SJSA1 (cell line): ENCODE measurements at regions not wholly inside any gene's neighbourhood (a gene's known extent, or its start where the extent isn't known, plus 50 kb on each side); places are given as distances from the start of the nearest gene placed in this dataset.

Source experiments
- DNase-seq, 2 experiments: peaks; one replicate each; pipeline ENCODE4 v3.0.0-alpha.2; 2015 to 2020; ENCODE audit warnings: low spot score in 2 of 2, low read depth in 1 of 2
- H3K27ac ChIP-seq: fragments of 250-450 bp; sonication (Bioruptor Pico); 2 replicates; pipeline ENCODE4 v1.5.1; 2020; ENCODE audit warnings: mild to moderate bottlenecking, moderate library complexity
- H3K27me3 ChIP-seq: fragments of 250-450 bp; sonication (Bioruptor Pico); replicated peaks from 2 replicates; pipeline ENCODE4 v1.5.1; 2020; ENCODE audit warnings: mild to moderate bottlenecking, moderate library complexity
- H3K36me3 ChIP-seq: fragments of 250-450 bp; sonication (Bioruptor Pico); 2 replicates; pipeline ENCODE4 v1.5.1; 2020; ENCODE audit warnings: mild to moderate bottlenecking
- H3K4me1 ChIP-seq: fragments of 250-450 bp; sonication (Bioruptor Pico); replicated peaks from 2 replicates; pipeline ENCODE4 v1.6.1; 2021; ENCODE audit warnings: mild to moderate bottlenecking
- H3K4me3 ChIP-seq: fragments of 250-450 bp; sonication (Bioruptor Pico); 2 replicates; pipeline ENCODE4 v1.5.1; 2020; ENCODE audit warnings: mild to moderate bottlenecking
- H3K9me3 ChIP-seq: fragments of 250-450 bp; sonication (Bioruptor Pico); replicated peaks from 2 replicates; pipeline ENCODE4 v1.5.1; 2020; ENCODE audit warnings: mild to moderate bottlenecking

DNA sequence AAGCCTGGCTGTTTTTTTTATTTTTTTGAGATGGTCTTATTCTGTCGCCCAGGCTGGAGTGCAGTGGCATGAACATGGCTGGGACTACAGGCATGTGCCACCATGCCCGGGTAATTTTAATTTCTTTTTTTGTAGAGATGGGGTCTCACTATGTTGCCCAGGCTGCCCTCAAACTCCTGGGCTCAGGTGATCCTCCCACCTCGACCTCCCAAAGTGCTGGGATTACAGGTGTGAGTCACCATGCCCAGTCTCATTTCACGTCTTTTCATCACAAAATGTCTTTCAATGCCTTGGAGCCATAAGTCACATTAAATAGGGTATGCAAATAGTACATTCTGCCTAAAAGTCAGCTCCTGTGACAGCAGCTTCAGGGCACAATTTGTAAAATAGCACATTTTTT lies 52.8 kb downstream of the SOX2 start:
- no peaks in the 10 kb centered on the region for H3K4me1 ChIP-seq
- no peak overlapping the region for H3K4me3 ChIP-seq
- no peaks in the 10 kb centered on the region for H3K36me3 ChIP-seq
- H3K27me3 ChIP-seq: no peaks in the 10 kb centered on the region
- no peak overlapping the region for H3K27ac ChIP-seq
- no peaks in the 10 kb centered on the region for H3K9me3 ChIP-seq
- DNase-seq: no peak

DNA sequence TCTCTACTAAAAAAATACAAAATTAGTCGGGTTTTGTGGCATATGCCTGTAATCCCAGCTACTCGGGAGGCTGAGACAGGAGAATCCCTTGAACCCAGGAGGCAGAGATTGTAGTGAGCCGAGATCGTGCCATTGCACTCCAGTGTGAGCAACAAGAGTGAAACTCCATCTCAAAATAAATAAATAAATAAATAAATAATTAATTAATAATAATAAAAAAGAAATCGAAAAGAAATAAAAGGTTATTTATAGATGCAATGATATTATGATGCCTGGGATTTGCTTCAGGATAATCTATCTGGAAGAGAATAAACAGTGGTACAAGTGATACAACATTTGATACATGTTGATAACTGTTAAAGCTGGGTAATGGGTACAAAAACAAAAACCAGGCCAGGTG lies 58.6 kb downstream of the SOX2 start:
- Histone ChIP-seq H3K4me1 (peaks cover 21% of the 10 kb centered on the region), H3K27ac (no peak overlapping the region), H3K27me3 (no peaks in the 10 kb centered on the region), H3K9me3 (no peaks in the 10 kb centered on the region), H3K4me3 (no peak overlapping the region), H3K36me3 (no peaks in the 10 kb centered on the region)
- no peak for DNase-seq

DNA sequence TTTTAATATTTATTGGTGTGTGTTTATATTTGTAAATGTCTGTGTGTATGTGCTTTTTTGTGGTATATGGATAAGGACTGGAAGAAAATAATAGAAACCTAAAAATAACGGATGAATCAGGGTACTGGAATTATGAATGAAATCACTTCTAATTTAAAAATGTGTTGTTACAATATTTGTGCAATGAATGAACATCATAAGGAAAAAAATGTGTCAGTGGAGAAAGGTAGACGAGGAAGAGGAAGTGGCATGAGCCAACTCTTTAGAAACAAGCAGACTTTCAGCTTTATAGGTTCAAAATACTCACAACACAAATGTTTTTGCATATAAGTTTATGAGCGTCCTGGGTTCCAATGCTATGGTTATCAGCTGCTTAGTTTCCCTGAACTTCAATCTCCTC lies 59.4 kb downstream of the SOX2 start:
- Histone ChIP-seq H3K36me3 (no peaks in the 10 kb centered on the region), H3K27me3 (no peaks in the 10 kb centered on the region), H3K4me1 (peaks cover 21% of the 10 kb centered on the region), H3K9me3 (no peaks in the 10 kb centered on the region), H3K27ac (peak overlapping the region; percentile 61), H3K4me3 (no peak overlapping the region)
- DNase-seq: no peak

DNA sequence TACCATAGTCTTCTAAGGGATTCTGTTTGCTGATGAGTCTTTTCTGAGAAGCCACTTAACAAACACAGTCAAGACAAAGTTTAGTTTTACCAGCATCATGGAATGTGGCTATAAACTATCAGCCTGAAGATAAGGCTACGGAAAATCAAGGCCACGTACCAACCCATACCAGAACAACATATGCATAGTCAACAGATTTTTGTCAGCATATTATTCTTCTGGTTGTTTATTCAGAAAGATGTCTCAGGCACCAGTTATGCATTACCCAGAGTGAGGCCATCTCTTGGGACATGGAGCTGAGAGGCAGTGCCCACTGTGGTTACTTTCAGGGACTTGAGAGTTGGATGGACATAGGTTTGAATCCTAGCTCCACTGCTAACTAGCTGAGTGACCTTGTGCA lies 60.4 kb downstream of the SOX2 start:
- Histone ChIP-seq H3K27ac (peak overlapping the region; percentile 61), H3K27me3 (no peaks in the 10 kb centered on the region), H3K9me3 (no peaks in the 10 kb centered on the region), H3K4me1 (peaks cover 21% of the 10 kb centered on the region), H3K4me3 (no peak overlapping the region), H3K36me3 (no peaks in the 10 kb centered on the region)
- peak; percentile 56 to 77 for DNase-seq

DNA sequence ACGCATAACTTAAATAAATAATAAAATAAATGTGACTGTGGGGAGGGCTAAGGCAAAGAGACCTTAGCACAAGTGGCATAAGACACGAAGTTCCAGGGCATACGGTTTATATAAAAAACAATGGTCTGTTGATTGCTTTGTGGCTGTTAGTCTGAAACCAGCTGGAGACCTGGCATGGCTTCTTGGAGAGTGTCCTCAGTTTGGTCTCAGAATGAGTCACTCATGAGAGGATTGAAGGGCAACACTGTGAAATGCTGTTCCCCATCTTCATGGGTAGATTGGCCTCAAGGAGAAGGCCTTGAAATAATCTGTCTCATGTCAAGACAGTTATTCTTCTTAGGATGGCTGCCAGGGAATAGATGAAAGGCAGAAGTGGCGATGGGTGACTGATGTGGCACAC lies 62.2 kb downstream of the SOX2 start:
- H3K36me3 ChIP-seq: no peaks in the 10 kb centered on the region
- no peaks in the 10 kb centered on the region for H3K27me3 ChIP-seq
- H3K9me3 ChIP-seq: no peaks in the 10 kb centered on the region
- peaks cover 21% of the 10 kb centered on the region for H3K4me1 ChIP-seq
- H3K4me3 ChIP-seq: no peak overlapping the region
- DNase-seq: no peak
- H3K27ac ChIP-seq: no peak overlapping the region

DNA sequence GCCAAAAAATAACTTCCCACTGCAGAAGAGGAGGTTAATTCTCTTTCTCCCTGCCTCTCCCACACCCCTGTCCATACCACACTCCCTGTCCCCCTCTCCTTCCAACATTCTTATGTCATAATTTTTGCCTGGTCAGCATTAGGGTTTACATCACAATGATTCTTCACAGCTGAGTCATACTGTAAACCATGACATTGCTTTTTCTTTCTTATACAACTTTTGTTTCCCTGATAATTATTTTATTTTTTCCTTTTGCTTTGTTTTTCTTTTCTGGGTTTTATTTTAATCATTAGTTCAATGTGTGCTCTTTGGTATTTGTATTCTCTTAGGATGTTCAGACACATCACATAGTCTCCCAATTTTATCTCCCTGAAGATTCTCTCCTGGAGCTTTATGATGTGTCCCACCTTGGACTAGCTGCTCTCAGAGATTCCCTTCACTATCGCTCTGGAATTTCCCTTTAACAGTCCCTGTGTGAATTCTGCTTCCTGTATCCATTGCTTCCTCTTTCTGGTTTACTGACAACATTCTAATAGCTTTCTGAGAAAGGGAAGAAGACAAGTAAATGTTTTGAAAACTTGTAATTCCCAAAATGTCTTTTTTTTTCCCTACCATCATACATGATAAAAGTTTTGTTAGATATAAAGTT lies 70.7 kb downstream of the SOX2 start:
- H3K27me3 ChIP-seq: no peaks in the 10 kb centered on the region
- H3K36me3 ChIP-seq: no peaks in the 10 kb centered on the region
- no peaks in the 10 kb centered on the region for H3K9me3 ChIP-seq
- peak overlapping the region; percentile 3; the same call in 1 of the 2 replicates for H3K4me3 ChIP-seq
- H3K27ac ChIP-seq: peak overlapping the region; percentile 94
- DNase-seq: peak in 1 of 2 experiments; percentile 88
- peaks cover 13% of the 10 kb centered on the region for H3K4me1 ChIP-seq

DNA sequence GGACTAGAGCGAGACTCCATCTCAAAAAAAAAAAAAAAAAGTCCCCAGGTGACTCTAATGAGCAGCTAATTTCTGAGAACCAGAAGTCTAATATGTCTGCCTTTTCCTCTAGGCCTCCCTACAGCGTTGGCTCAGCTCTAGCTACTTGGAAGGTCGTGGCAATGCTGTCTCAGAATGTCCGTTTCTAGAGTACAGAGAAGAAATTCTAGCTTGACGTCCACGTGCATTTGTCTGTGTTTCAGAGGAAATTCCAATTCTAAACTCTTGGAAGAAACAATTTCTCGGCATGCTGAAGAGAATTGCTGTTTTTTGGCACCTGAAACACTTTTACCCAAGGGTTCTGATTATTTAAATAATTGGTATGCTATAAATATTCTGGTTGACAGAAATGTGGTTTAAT lies 78.8 kb downstream of the SOX2 start:
- H3K27ac ChIP-seq: no peak overlapping the region
- H3K27me3 ChIP-seq: no peaks in the 10 kb centered on the region
- no peak overlapping the region for H3K4me3 ChIP-seq
- no peak for DNase-seq
- H3K4me1 ChIP-seq: no peaks in the 10 kb centered on the region
- no peaks in the 10 kb centered on the region for H3K9me3 ChIP-seq
- no peaks in the 10 kb centered on the region for H3K36me3 ChIP-seq

DNA sequence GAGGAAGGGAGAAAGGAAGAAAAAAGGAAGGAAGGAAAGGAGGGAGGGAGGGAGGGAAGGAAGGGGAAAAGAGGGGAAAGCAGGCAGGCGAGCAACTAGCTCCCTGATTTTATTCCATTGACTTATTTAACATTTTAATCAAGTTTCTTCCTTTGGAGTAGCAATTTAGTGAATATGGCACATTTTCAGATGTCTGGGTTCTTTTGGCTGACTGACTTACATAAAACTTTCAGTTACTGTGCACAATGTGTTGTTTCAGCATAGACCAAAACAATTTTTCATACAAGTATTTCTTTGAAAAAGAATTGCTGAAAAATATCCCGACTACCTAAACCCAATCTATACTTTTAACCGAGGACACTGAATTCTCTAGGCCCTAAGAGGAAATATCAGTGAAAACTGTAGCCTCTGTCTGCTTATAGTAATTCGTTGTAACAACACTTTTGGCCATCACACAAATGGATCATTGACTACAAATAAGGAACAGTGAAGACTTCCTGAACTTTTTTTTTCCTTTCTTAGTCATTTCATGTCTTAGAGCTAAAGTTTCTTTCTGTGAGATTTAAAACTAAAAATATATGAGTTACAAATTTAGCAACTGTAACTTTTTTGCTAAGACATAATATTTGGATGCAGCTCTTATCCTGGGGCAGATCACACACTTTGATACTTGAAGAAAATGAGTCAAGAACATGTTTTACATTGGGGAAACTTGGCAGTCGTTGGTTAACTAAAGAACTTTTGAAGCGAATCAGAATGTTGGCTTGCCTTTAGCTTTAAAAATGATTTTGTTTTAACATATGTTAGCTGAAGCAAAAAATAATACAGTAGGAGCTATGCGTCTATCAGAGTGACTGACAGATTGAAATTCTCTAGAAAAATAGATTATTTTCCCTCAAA lies 79.6 kb downstream of the SOX2 start:
- no peak for DNase-seq
- no peaks in the 10 kb centered on the region for H3K36me3 ChIP-seq

DNA sequence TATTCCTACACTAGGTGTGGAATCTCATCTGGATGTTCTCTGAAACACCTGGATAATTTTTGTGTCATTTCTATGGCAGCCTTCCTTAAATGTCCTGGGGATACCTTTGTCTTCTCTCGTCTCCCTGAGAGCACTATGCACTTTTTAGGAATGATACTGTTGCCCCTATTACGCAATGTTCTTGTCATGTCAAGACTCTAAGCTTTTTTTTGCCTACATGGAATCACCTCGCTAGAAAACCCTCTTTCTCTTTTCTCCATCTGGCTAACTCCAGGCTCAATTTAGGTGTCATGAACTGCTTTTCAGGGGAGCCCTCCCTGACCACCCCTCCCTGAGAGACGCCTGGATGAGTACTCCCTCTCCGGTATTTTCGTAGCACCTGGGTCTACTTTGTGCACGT lies 81.3 kb downstream of the SOX2 start:
- Histone ChIP-seq H3K9me3 (no peaks in the 10 kb centered on the region), H3K4me3 (no peak overlapping the region), H3K4me1 (no peaks in the 10 kb centered on the region), H3K36me3 (no peaks in the 10 kb centered on the region), H3K27me3 (no peaks in the 10 kb centered on the region), H3K27ac (no peak overlapping the region)
- no peak for DNase-seq

More for the DNA sequence above, 79.6 kb downstream of the SOX2 start:
- Histone ChIP-seq H3K4me3 (no peak overlapping the region), H3K27me3 (no peaks in the 10 kb centered on the region), H3K4me1 (no peaks in the 10 kb centered on the region), H3K27ac (no peak overlapping the region), H3K9me3 (no peaks in the 10 kb centered on the region)

DNA sequence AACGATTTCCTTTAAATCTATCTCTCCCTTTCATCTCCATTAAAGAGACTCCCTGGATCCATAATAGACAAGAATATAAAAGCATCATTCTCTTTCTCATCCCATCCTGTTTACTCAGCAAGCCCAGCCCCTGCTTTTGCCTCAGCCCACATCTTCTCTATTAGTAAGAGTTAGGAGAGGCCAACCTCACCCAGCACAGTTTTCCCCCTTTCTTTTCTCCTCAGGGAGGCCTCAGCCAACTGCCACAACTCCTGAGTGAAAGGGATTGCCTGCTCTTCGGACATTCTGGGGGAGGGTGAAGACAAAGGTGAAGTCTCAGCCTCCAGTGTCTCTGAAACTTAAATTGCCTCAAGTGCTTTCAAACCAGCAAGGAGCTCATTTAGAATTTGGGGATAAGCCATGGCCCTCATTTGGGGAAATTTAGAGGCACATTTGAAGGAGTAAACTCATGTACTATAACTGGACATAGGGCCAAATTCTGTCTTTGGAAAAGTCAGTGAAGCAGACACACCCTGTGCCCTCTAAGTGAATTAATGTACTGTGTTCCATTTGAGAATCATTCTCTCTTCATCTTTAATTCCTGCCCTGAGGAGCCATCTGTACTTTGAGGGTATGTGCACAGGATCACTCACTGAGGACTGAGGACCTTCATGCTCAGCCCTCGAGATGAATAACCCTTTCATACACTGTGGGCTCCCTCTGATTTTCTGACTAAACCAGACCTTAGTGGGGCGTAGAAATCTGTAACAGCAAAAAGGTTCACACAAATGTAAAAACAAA lies 82.5 kb downstream of the SOX2 start:
- no peak overlapping the region for H3K4me3 ChIP-seq
- H3K36me3 ChIP-seq: no peaks in the 10 kb centered on the region
- H3K27ac ChIP-seq: no peak overlapping the region
- no peaks in the 10 kb centered on the region for H3K4me1 ChIP-seq
- H3K27me3 ChIP-seq: no peaks in the 10 kb centered on the region
- no peaks in the 10 kb centered on the region for H3K9me3 ChIP-seq
- no peak for DNase-seq

DNA sequence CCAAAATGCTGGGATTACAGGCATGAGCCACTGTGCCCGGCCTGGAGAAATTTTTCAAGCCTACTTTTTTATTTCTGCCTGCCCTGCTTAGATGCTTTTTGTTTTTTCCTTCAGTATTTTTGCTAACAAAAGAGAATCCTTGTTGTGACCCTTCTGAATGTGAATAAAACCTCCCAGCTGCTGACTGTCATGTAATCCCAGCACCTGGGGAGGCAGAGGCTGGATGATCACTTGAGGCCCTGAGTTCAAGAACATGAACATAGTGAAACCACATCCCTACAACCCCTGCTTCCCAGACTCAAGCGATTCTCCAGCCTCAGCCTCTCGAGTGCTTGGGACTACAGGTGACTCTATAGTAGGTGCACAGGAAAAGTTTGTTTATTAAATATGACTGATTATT lies 84.9 kb downstream of the SOX2 start:
- DNase-seq: no peak
- H3K27ac ChIP-seq: no peak overlapping the region

DNA sequence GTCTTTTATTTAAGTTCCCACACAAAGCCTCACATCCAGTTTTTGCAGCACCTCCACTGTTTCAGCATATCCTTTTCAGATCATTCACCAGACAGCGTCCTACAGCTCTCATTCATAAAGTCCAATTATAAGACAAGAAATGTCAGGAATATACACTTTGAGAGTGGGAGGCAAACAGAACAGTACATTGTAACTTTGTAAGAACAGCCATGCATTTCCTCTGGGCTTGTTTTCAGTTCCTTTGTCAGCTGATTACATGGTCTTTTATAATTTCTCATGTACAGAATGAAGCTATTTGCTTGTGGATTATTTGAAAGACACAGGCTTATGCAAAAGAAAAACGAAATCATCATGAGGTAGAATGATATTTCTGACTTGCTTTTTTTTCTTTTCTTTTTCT lies 85.7 kb downstream of the SOX2 start:
- no peaks in the 10 kb centered on the region for H3K9me3 ChIP-seq
- H3K27ac ChIP-seq: no peak overlapping the region
- no peak for DNase-seq
- H3K27me3 ChIP-seq: no peaks in the 10 kb centered on the region
- H3K4me1 ChIP-seq: no peaks in the 10 kb centered on the region
- H3K4me3 ChIP-seq: no peak overlapping the region
- H3K36me3 ChIP-seq: no peaks in the 10 kb centered on the region

More for the DNA sequence above, 84.9 kb downstream of the SOX2 start:
- Histone ChIP-seq H3K4me3 (no peak overlapping the region), H3K36me3 (no peaks in the 10 kb centered on the region), H3K9me3 (no peaks in the 10 kb centered on the region), H3K4me1 (no peaks in the 10 kb centered on the region), H3K27me3 (no peaks in the 10 kb centered on the region)

DNA sequence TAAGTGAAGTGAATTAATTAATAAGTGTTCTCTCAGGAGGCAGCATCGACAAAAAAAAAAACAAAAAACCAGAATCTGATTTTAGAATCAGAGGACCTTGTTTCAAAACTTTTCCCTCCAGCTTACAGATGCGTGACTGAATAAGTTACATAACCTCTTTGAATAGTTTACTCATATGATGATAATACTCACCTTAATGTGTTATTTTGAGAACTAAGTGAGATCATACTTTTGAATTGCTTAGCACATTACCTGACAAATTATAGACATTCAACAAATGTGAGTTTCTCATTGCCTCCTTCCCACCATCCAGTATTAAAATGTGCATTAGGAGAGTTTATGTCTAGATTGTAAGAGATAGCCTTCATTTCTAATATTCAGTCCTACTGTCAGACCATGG lies 94.0 kb downstream of the SOX2 start:
- no peak overlapping the region for H3K4me3 ChIP-seq
- H3K27me3 ChIP-seq: no peaks in the 10 kb centered on the region
- H3K36me3 ChIP-seq: no peaks in the 10 kb centered on the region
- no peak for DNase-seq
- no peaks in the 10 kb centered on the region for H3K9me3 ChIP-seq
- no peaks in the 10 kb centered on the region for H3K4me1 ChIP-seq
- H3K27ac ChIP-seq: no peak overlapping the region

DNA sequence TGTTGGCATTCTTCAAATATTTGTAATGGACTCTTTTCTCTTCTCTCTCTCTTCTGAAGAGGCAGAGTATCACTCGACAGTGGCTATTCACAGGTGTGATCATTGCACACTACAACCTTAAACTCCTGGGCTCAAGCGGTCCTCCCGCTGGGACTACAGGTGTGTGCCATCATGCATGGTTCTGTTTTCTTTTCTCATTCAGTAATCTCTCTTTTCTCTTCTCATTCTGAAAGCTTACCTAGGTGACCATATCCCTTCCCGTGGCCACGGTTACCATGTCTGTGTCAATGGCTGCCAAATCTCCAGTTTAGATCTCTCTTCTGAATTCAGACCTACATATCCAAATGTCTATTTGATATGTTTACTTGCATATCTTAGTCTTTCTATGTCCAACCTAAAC lies 96.3 kb downstream of the SOX2 start:
- no peaks in the 10 kb centered on the region for H3K36me3 ChIP-seq
- H3K9me3 ChIP-seq: no peaks in the 10 kb centered on the region
- no peak overlapping the region for H3K4me3 ChIP-seq
- no peak overlapping the region for H3K27ac ChIP-seq
- H3K27me3 ChIP-seq: no peaks in the 10 kb centered on the region
- H3K4me1 ChIP-seq: no peaks in the 10 kb centered on the region
- DNase-seq: no peak
